ENCODE measurements at regions not wholly inside any gene's neighbourhood (a gene's known extent, or its start where the extent isn't known, plus 50 kb on each side); places are given as distances from the start of the nearest gene placed in this dataset.

GRCh38 chr18:25935356-25935755, 155.1 kb downstream of the SS18 start:
- Histone ChIP-seq H3K4me1 (ENCODE audit: control insufficient read depth, extremely low read depth, insufficient read depth, low read length) (no peaks in the 10 kb centered on the region), H3K9me3 (ENCODE audit: control insufficient read depth, insufficient read depth, low read depth, low read length) (no peaks in the 10 kb centered on the region), H3K4me3 (replicated peaks in 1 of 4; ENCODE audit: control extremely low read depth in 1 of 4, insufficient read depth in 1 of 4, low read depth in 3 of 4, low read length in 4 of 4) (no peak overlapping the region), H2AFZ (ENCODE audit: low read length) (no peak overlapping the region), H3K79me2 (ENCODE audit: control insufficient read depth, insufficient read depth, low read length) (no peaks in the 10 kb centered on the region), H3K36me3 (ENCODE audit: control insufficient read depth, insufficient read depth, low read length) (no peaks in the 10 kb centered on the region), H3K27ac (ENCODE audit: insufficient read depth, low read length) (no peak overlapping the region), H3K4me2 (ENCODE audit: extremely low read depth, insufficient read depth, low read length) (no peak overlapping the region), H3K27me3 (ENCODE audit: control insufficient read depth, insufficient read depth, low read length) (no peaks in the 10 kb centered on the region), H3K9ac (ENCODE audit: insufficient read depth, low read length) (no peak overlapping the region), H4K20me1 (ENCODE audit: control insufficient read depth, extremely low read depth, insufficient read depth, low read length) (no peaks in the 10 kb centered on the region)
- DNase-seq (ENCODE audit: low read depth in 2 of 2): no peak
- TF ChIP-seq EZH2 (IDR thresholded peaks at IDR 0.05; ENCODE audit: low read length, missing control alignments) (no peak), CTCF (conservative IDR thresholded peaks at IDR 0.05 in 1 of 2, IDR thresholded peaks at IDR 0.05 in 1 of 2; ENCODE audit: low read depth in 1 of 2, low read length in 2 of 2) (no peak)

GRCh38 chr18:25931126-25931525, 159.3 kb downstream of the SS18 start:
- no peak for TF ChIP-seq CTCF (conservative IDR thresholded peaks at IDR 0.05 in 1 of 2, IDR thresholded peaks at IDR 0.05 in 1 of 2; ENCODE audit: low read depth in 1 of 2, low read length in 2 of 2)
- TF ChIP-seq EZH2 (IDR thresholded peaks at IDR 0.05; ENCODE audit: low read length, missing control alignments): no peak
- H3K36me3 ChIP-seq (ENCODE audit: control insufficient read depth, insufficient read depth, low read length): no peaks in the 10 kb centered on the region
- H4K20me1 ChIP-seq (ENCODE audit: control insufficient read depth, extremely low read depth, insufficient read depth, low read length): no peaks in the 10 kb centered on the region
- no peaks in the 10 kb centered on the region for H3K79me2 ChIP-seq (ENCODE audit: control insufficient read depth, insufficient read depth, low read length)
- no peaks in the 10 kb centered on the region for H3K9me3 ChIP-seq (ENCODE audit: control insufficient read depth, insufficient read depth, low read depth, low read length)
- no peak overlapping the region for H3K4me3 ChIP-seq (replicated peaks in 1 of 4; ENCODE audit: control extremely low read depth in 1 of 4, insufficient read depth in 1 of 4, low read depth in 3 of 4, low read length in 4 of 4)
- H2AFZ ChIP-seq (ENCODE audit: low read length): no peak overlapping the region
- no peak overlapping the region for H3K4me2 ChIP-seq (ENCODE audit: extremely low read depth, insufficient read depth, low read length)
- H3K9ac ChIP-seq (ENCODE audit: insufficient read depth, low read length): no peak overlapping the region
- DNase-seq (ENCODE audit: low read depth in 2 of 2): peak in 1 of 2 donors; percentile 3
- no peak overlapping the region for H3K27ac ChIP-seq (ENCODE audit: insufficient read depth, low read length)
- no peaks in the 10 kb centered on the region for H3K4me1 ChIP-seq (ENCODE audit: control insufficient read depth, extremely low read depth, insufficient read depth, low read length)
- H3K27me3 ChIP-seq (ENCODE audit: control insufficient read depth, insufficient read depth, low read length): no peaks in the 10 kb centered on the region

GRCh38 chr18:25929787-25930186, 160.6 kb downstream of the SS18 start:
- H3K36me3 ChIP-seq (ENCODE audit: control insufficient read depth, insufficient read depth, low read length): no peaks in the 10 kb centered on the region
- H3K9ac ChIP-seq (ENCODE audit: insufficient read depth, low read length): no peak overlapping the region
- TF ChIP-seq EZH2 (IDR thresholded peaks at IDR 0.05; ENCODE audit: low read length, missing control alignments): no peak
- no peak for TF ChIP-seq CTCF (conservative IDR thresholded peaks at IDR 0.05 in 1 of 2, IDR thresholded peaks at IDR 0.05 in 1 of 2; ENCODE audit: low read depth in 1 of 2, low read length in 2 of 2)
- no peaks in the 10 kb centered on the region for H4K20me1 ChIP-seq (ENCODE audit: control insufficient read depth, extremely low read depth, insufficient read depth, low read length)
- H2AFZ ChIP-seq (ENCODE audit: low read length): no peak overlapping the region
- no peak overlapping the region for H3K4me3 ChIP-seq (replicated peaks in 1 of 4; ENCODE audit: control extremely low read depth in 1 of 4, insufficient read depth in 1 of 4, low read depth in 3 of 4, low read length in 4 of 4)
- no peaks in the 10 kb centered on the region for H3K4me1 ChIP-seq (ENCODE audit: control insufficient read depth, extremely low read depth, insufficient read depth, low read length)
- H3K4me2 ChIP-seq (ENCODE audit: extremely low read depth, insufficient read depth, low read length): no peak overlapping the region
- no peak overlapping the region for H3K27ac ChIP-seq (ENCODE audit: insufficient read depth, low read length)
- no peaks in the 10 kb centered on the region for H3K79me2 ChIP-seq (ENCODE audit: control insufficient read depth, insufficient read depth, low read length)
- H3K27me3 ChIP-seq (ENCODE audit: control insufficient read depth, insufficient read depth, low read length): no peaks in the 10 kb centered on the region
- DNase-seq (ENCODE audit: low read depth in 2 of 2): no peak
- H3K9me3 ChIP-seq (ENCODE audit: control insufficient read depth, insufficient read depth, low read depth, low read length): no peaks in the 10 kb centered on the region
